H1 (cell line): ENCODE measurements at regions not wholly inside any gene's neighbourhood (a gene's known extent, or its start where the extent isn't known, plus 50 kb on each side); places are given as distances from the start of the nearest gene placed in this dataset.
A peak's percentile ranks its signal among the peaks of the same experiment; 100 is the strongest.

Experiments
- CTCF ChIA-PET: fragments of 300-600 bp; sonication (Branson Sonifier 250); formaldehyde crosslinking; loops from one replicate; lab custom pipeline; 2021; ENCODE audit not compliant: partially characterized antibody; lab: Charles Lee
- POLR2A ChIA-PET: fragments of 300-600 bp; sonication (Branson Sonifier 250); formaldehyde crosslinking; loops from one replicate; lab custom pipeline; 2021; ENCODE audit warnings: inconsistent platforms; ENCODE audit not compliant: partially characterized antibody; lab: Charles Lee
- DNase-seq, 2 experiments: peaks; one replicate each; pipeline versions ENCODE4 v3.0.0 to v3.0.0-alpha.2; 2010 to 2022; ENCODE audit warnings: low spot score in 2 of 2, low read depth in 1 of 2, mixed read lengths in 1 of 2
- FAIRE-seq: peaks from 2 replicates; lab custom pipeline; 2011; peaks lifted over from hg19 to GRCh38; lab: Jason Lieb, UNC
- H2AFZ ChIP-seq: 2 replicates; pipeline ENCODE4 v1.8.1; 2012; ENCODE audit warnings: low read length, inconsistent platforms
- H2AK5ac ChIP-seq: 2 replicates; pipeline ENCODE4 v1.6.1; 2013; ENCODE audit warnings: low read depth, low read length
- H2BK120ac ChIP-seq: replicated peaks from 2 replicates; pipeline ENCODE3; 2013; ENCODE audit warnings: low read depth, low read length, inconsistent platforms
- H2BK12ac ChIP-seq: 2 replicates; pipeline ENCODE4 v1.6.1; 2013; ENCODE audit warnings: low read depth, low read length
- H2BK15ac ChIP-seq: 2 replicates; pipeline ENCODE4 v1.6.1; 2013; ENCODE audit warnings: low read length
- H2BK20ac ChIP-seq: 2 replicates; pipeline ENCODE4 v1.6.1; 2013; ENCODE audit warnings: low read length
- H2BK5ac ChIP-seq: 2 replicates; pipeline ENCODE4 v1.6.1; 2013; ENCODE audit warnings: low read depth, low read length
- H3K14ac ChIP-seq: 2 replicates; pipeline ENCODE4 v1.6.1; 2013; ENCODE audit warnings: inconsistent platforms; ENCODE audit not compliant: insufficient read length
- H3K18ac ChIP-seq: 2 replicates; pipeline ENCODE4 v1.6.1; 2013; ENCODE audit warnings: low read length; ENCODE audit errors: extremely low read depth
- H3K23ac ChIP-seq: 2 replicates; pipeline ENCODE4 v1.6.1; 2013; ENCODE audit warnings: inconsistent platforms; ENCODE audit not compliant: insufficient read length
- H3K23me2 ChIP-seq: 2 replicates; pipeline ENCODE4 v1.6.1; 2013; ENCODE audit warnings: low read depth, low read length
- H3K27ac ChIP-seq: 2 replicates; pipeline ENCODE4 v1.6.1; 2011; ENCODE audit warnings: low read depth, low read length, inconsistent platforms
- H3K27me3 ChIP-seq, 4 experiments: replicated peaks in 1 of 4; 1 replicate in 1 of 4; 2 replicates in 3 of 4; pipeline versions ENCODE4 v1.6.1 to v1.8.1; 2011 to 2013; ENCODE audit warnings: low read length in 3 of 4, mild to moderate bottlenecking in 3 of 4, inconsistent platforms in 2 of 4, mixed read lengths in 2 of 4, moderate library complexity in 1 of 4; ENCODE audit not compliant: control insufficient read depth in 3 of 4, insufficient read depth in 3 of 4; ENCODE audit errors: extremely low read depth in 1 of 4
- H3K36me3 ChIP-seq, 4 experiments: 2 replicates each; pipeline versions ENCODE4 v1.6.1 to v1.8.1; 2011 to 2013; ENCODE audit warnings: mild to moderate bottlenecking in 4 of 4, low read length in 3 of 4, moderate library complexity in 2 of 4, control low read depth in 1 of 4, inconsistent platforms in 1 of 4; ENCODE audit not compliant: insufficient read depth in 4 of 4, control insufficient read depth in 2 of 4
- H3K4ac ChIP-seq: replicated peaks from 2 replicates; pipeline ENCODE3; 2013; ENCODE audit warnings: low read length, low read depth, mixed read lengths, inconsistent platforms; ENCODE audit not compliant: insufficient read length
- H3K4me1 ChIP-seq, 4 experiments: replicated peaks in 1 of 4; 1 replicate in 1 of 4; 2 replicates in 3 of 4; pipeline versions ENCODE4 v1.6.1 to v1.8.1; 2011 to 2013; ENCODE audit warnings: low read length in 3 of 4, inconsistent platforms in 2 of 4, mixed read lengths in 1 of 4; ENCODE audit not compliant: insufficient read depth in 4 of 4, control insufficient read depth in 3 of 4
- H3K4me2 ChIP-seq, 2 experiments: 2 replicates each; pipeline versions ENCODE4 v1.6.1 to v1.8.1; 2011 to 2013; ENCODE audit warnings: low read depth in 2 of 2, low read length in 2 of 2, control low read depth in 1 of 2, inconsistent platforms in 1 of 2, mild to moderate bottlenecking in 1 of 2; ENCODE audit not compliant: insufficient read depth in 1 of 2
- H3K4me3 ChIP-seq, 4 experiments: fragments of 200-600, 300-600 bp in 1 of 4; sonication (generic), shearing (Covaris generic), sonication (Bioruptor Twin) in 1 of 4; 2 replicates each; pipeline versions ENCODE4 v1.5.1 to v1.8.1; 2011 to 2016; ENCODE audit warnings: low read length in 4 of 4, low read depth in 3 of 4, control low read depth in 2 of 4, inconsistent platforms in 2 of 4, mild to moderate bottlenecking in 2 of 4, mixed read lengths in 1 of 4, moderate library complexity in 1 of 4; ENCODE audit not compliant: insufficient read depth in 2 of 4; ENCODE audit errors: extremely low read depth in 1 of 4
- H3K56ac ChIP-seq: replicated peaks from 2 replicates; pipeline ENCODE3; 2013; ENCODE audit warnings: low read depth, mild to moderate bottlenecking, mixed read lengths, low read length, inconsistent platforms; ENCODE audit not compliant: insufficient read length
- H3K79me1 ChIP-seq: 2 replicates; pipeline ENCODE4 v1.6.1; 2013; ENCODE audit warnings: low read depth, low read length, control low read depth
- H3K79me2 ChIP-seq, 2 experiments: 2 replicates each; pipeline versions ENCODE4 v1.6.1 to v1.8.1; 2012 to 2013; ENCODE audit warnings: low read length in 2 of 2, mild to moderate bottlenecking in 2 of 2, inconsistent platforms in 1 of 2; ENCODE audit not compliant: insufficient read depth in 2 of 2, control insufficient read depth in 1 of 2
- H3K9ac ChIP-seq, 4 experiments: replicated peaks in 1 of 4; 1 replicate in 1 of 4; 2 replicates in 3 of 4; pipeline versions ENCODE4 v1.6.1 to v1.8.1; 2011 to 2013; ENCODE audit warnings: low read depth in 3 of 4, low read length in 3 of 4, control low read depth in 2 of 4, mild to moderate bottlenecking in 2 of 4, moderate library complexity in 2 of 4, inconsistent platforms in 1 of 4; ENCODE audit errors: extremely low read depth in 1 of 4
- H3K9me3 ChIP-seq, 2 experiments: 2 replicates each; pipeline versions ENCODE4 v1.6.1 to v1.8.1; 2012 to 2013; ENCODE audit warnings: mild to moderate bottlenecking in 2 of 2, moderate library complexity in 2 of 2, control low read depth in 1 of 2, inconsistent platforms in 1 of 2, low read depth in 1 of 2, low read length in 1 of 2, mixed read lengths in 1 of 2; ENCODE audit not compliant: insufficient read depth in 2 of 2
- H4K20me1 ChIP-seq, 2 experiments: replicated peaks in 1 of 2; 2 replicates each; pipeline versions ENCODE3 to v1.8.1; 2011 to 2013; ENCODE audit warnings: inconsistent platforms in 2 of 2, low read length in 2 of 2, mild to moderate bottlenecking in 1 of 2; ENCODE audit not compliant: insufficient read depth in 2 of 2, control insufficient read depth in 1 of 2
- H4K5ac ChIP-seq: 2 replicates; pipeline ENCODE4 v1.6.1; 2013; ENCODE audit warnings: low read length, low read depth, mixed read lengths, inconsistent platforms; ENCODE audit not compliant: insufficient read length
- H4K8ac ChIP-seq: 2 replicates; pipeline ENCODE4 v1.8.0; 2013; ENCODE audit warnings: mild to moderate bottlenecking, moderate library complexity, low read length, inconsistent platforms; ENCODE audit not compliant: insufficient read depth; ENCODE audit errors: extremely low read depth
- H4K91ac ChIP-seq: replicated peaks from 2 replicates; pipeline ENCODE3; 2013; ENCODE audit warnings: low read length, mixed read lengths, inconsistent platforms; ENCODE audit not compliant: insufficient read length
- ATF2 ChIP-seq: IDR thresholded peaks from 2 replicates; pipeline ENCODE4 v1.6.1; 2012; ENCODE audit warnings: low read length, inconsistent platforms
- CBX5 ChIP-seq: fragments of 300-800, 300-1000 bp; sonication (generic); IDR thresholded peaks from 2 replicates; pipeline ENCODE4 v1.7.1; 2016; ENCODE audit warnings: antibody characterized with exemption, low read length, low read depth
- CBX8 ChIP-seq: fragments of 300-800, 300-1000 bp; sonication (generic); IDR thresholded peaks from 2 replicates; pipeline ENCODE4 v1.7.1; 2016; ENCODE audit warnings: low read depth, low read length, borderline replicate concordance
- CHD2 ChIP-seq: IDR thresholded peaks from 2 replicates; pipeline ENCODE4 v1.6.1; 2012; ENCODE audit warnings: low read length, improper control_type of control experiment
- EP300 ChIP-seq, 2 experiments: IDR thresholded peaks; 1 replicate in 1 of 2; 2 replicates in 1 of 2; pipeline ENCODE4 v1.6.1; 2011 to 2012; ENCODE audit warnings: low read depth in 2 of 2, low read length in 2 of 2, mild to moderate bottlenecking in 2 of 2, borderline replicate concordance in 1 of 2, inconsistent platforms in 1 of 2, moderate library complexity in 1 of 2
- FOSL1 ChIP-seq: IDR thresholded peaks from 2 replicates; pipeline ENCODE4 v1.6.1; 2011; ENCODE audit warnings: mild to moderate bottlenecking, low read depth, low read length, moderate library complexity; ENCODE audit not compliant: insufficient read depth
- GTF2F1 ChIP-seq: IDR thresholded peaks from 2 replicates; pipeline ENCODE4 v1.6.1; 2012; ENCODE audit warnings: low read depth, low read length, improper control_type of control experiment, borderline replicate concordance
- PHF8 ChIP-seq: fragments of 200-600 bp; sonication (generic); conservative IDR thresholded peaks from 2 replicates; pipeline ENCODE4 v1.7.1; 2012; ENCODE audit warnings: low read depth, mild to moderate bottlenecking, inconsistent platforms, low read length, moderate library complexity
- POLR2AphosphoS5 ChIP-seq: IDR thresholded peaks from 2 replicates; pipeline ENCODE4 v1.6.1; 2011; ENCODE audit warnings: low read depth, low read length
- USF2 ChIP-seq: IDR thresholded peaks from 2 replicates; pipeline ENCODE4 v1.6.1; 2011; ENCODE audit warnings: low read length, improper control_type of control experiment
- ZNF274 ChIP-seq: IDR thresholded peaks from 2 replicates; pipeline ENCODE4 v1.7.0; 2012; ENCODE audit warnings: low read length, borderline replicate concordance; ENCODE audit errors: extremely low read depth
- WGBS, 2 experiments: shearing (Covaris generic) in 1 of 2; methylation state at CpG; one replicate each; pipeline versions ENCODE4 v1.1.6 to v1.1.7; 2013 to 2015; ENCODE audit warnings: low lambda C conversion rate in 2 of 2, mixed read lengths in 2 of 2, inconsistent platforms in 1 of 2, low coverage in 1 of 2, missing lambda C conversion rate in 1 of 2; ENCODE audit not compliant: insufficient replicate concordance in 2 of 2, insufficient coverage in 1 of 2, insufficient read length in 1 of 2; ENCODE audit errors: extremely low coverage in 1 of 2, missing lambda C conversion rate in 1 of 2; 5-methylcytosine and 5-hydroxymethylcytosine counted together

GRCh38 chr3:188041895-188042294, 112.1 kb upstream of the LPP start:
- Histone ChIP-seq H3K4me1 (no peaks in the 10 kb centered on the region; a peak in 2 of 7 replicates), H2AFZ (no peak overlapping the region), H2BK20ac (0 out of 2 replicates have a peak overlapping the region, but pooled peaks have one; percentile 73), H2BK15ac (peak overlapping the region; percentile 33; the same call in 1 of the 2 replicates), H4K8ac (no peak overlapping the region), H3K27me3 (no peaks in the 10 kb centered on the region), H3K4ac (no peak overlapping the region), H3K79me1 (no peaks in the 10 kb centered on the region), H4K5ac (no peak overlapping the region), H3K18ac (no peak overlapping the region), H3K9me3 (no peaks in the 10 kb centered on the region), H3K56ac (no peak overlapping the region), H3K23ac (no peak overlapping the region), H2AK5ac (no peak overlapping the region), H4K20me1 (no peaks in the 10 kb centered on the region), H2BK120ac (no peak overlapping the region), H3K27ac (no peak overlapping the region), H2BK5ac (no peak overlapping the region), H2BK12ac (no peak overlapping the region), H3K4me3 (no peak overlapping the region), H3K14ac (no peak overlapping the region), H3K9ac (no peak overlapping the region), H3K4me2 (no peak overlapping the region), H3K36me3 (no peaks in the 10 kb centered on the region), H4K91ac (no peak overlapping the region), H3K79me2 (no peaks in the 10 kb centered on the region), H3K23me2 (no peaks in the 10 kb centered on the region)
- FAIRE-seq (no peak), DNase-seq (no peak)
- CTCF ChIA-PET, result interaction anchor here (0.6 to 2.8 kb wide), 8 partner anchors 11 to 873 kb away, joined by 3 to 11 read pairs (median 3); no protein-coding TSS in a partner anchor
- WGBS, 2 experiments, result 84% methylated on average over 5 of the region's 5 CpGs; no CpG with 5 or more reads in 1 of the 2 experiments
- POLR2A ChIA-PET, result interaction anchor here (0.6 to 0.7 kb wide), 2 partner anchors 112 to 323 kb away, joined by 3 read pairs; partner anchors contain the start of gene LPP
- no peak for TF ChIP-seq POLR2AphosphoS5
- TF ChIP-seq FOSL1, result no peak
- no peak for TF ChIP-seq GTF2F1
- TF ChIP-seq CHD2, result no peak
- TF ChIP-seq PHF8, result no peak
- no peak for TF ChIP-seq EP300 (IDR thresholded peaks at IDR 0.05; ENCODE audit: borderline replicate concordance in 1 of 2, low read depth in 2 of 2, low read length in 2 of 2)
- TF ChIP-seq CBX8, result no peak
- no peak for TF ChIP-seq CBX5
- no peak for TF ChIP-seq ATF2
- no peak for TF ChIP-seq USF2
- TF ChIP-seq ZNF274, result no peak
